CD14-positive monocyte (primary cell): ENCODE measurements at regions not wholly inside any gene's neighbourhood (a gene's known extent, or its start where the extent isn't known, plus 50 kb on each side); places are given as distances from the start of the nearest gene placed in this dataset.

Experiments used
- DNase-seq, 3 donors: peaks; one replicate each; pipeline ENCODE4 v3.0.0-alpha.2; 2011 to 2022
- H2AFZ ChIP-seq: 2 replicates; pipeline ENCODE4 v1.6.0; 2012; ENCODE audit warnings: mild to moderate bottlenecking, low read depth, low read length, inconsistent platforms; ENCODE audit not compliant: insufficient read depth, poor library complexity, severe bottlenecking
- H3K27ac ChIP-seq, 2 donors: 1 replicate in 1 of 2; 2 replicates in 1 of 2; pipeline ENCODE4 v1.5.1; 2012 to 2013; ENCODE audit warnings: low read length in 2 of 2, control low read depth in 1 of 2, inconsistent platforms in 1 of 2, low read depth in 1 of 2, mild to moderate bottlenecking in 1 of 2
- H3K27me3 ChIP-seq, 2 donors: one replicate each; pipeline versions ENCODE4 v1.6.0 to v1.6.1; 2011 to 2013; ENCODE audit warnings: low read length in 2 of 2; ENCODE audit not compliant: control insufficient read depth in 2 of 2, insufficient read depth in 2 of 2
- H3K36me3 ChIP-seq, 2 donors: replicated peaks in 1 of 2; 1 replicate in 1 of 2; 2 replicates in 1 of 2; pipeline versions ENCODE4 v1.5.1 to v1.6.1; 2012 to 2013; ENCODE audit warnings: low read length in 2 of 2, control low read depth in 1 of 2, inconsistent platforms in 1 of 2, mild to moderate bottlenecking in 1 of 2; ENCODE audit not compliant: insufficient read depth in 2 of 2, control insufficient read depth in 1 of 2
- H3K4me1 ChIP-seq, 2 donors: 1 replicate in 1 of 2; 2 replicates in 1 of 2; pipeline versions ENCODE4 v1.5.1 to v1.6.1; 2012 to 2013; ENCODE audit warnings: low read length in 2 of 2, control low read depth in 1 of 2, inconsistent platforms in 1 of 2, mild to moderate bottlenecking in 1 of 2, moderate library complexity in 1 of 2; ENCODE audit not compliant: insufficient read depth in 2 of 2, control insufficient read depth in 1 of 2
- H3K4me2 ChIP-seq: replicated peaks from 2 replicates; pipeline ENCODE3; 2012; ENCODE audit warnings: low read length, moderate library complexity, mild to moderate bottlenecking; ENCODE audit not compliant: poor library complexity, severe bottlenecking; ENCODE audit errors: extremely low read depth
- H3K4me3 ChIP-seq, 3 experiments: fragments of 200-600 bp in 1 of 3; sonication (generic) in 1 of 3; replicated peaks in 1 of 3; 1 replicate in 2 of 3; 2 replicates in 1 of 3; pipeline ENCODE4 v1.5.1; 2011 to 2013; ENCODE audit warnings: low read length in 3 of 3, mild to moderate bottlenecking in 3 of 3, control low read depth in 2 of 3, low read depth in 2 of 3, inconsistent platforms in 1 of 3, moderate library complexity in 1 of 3
- H3K79me2 ChIP-seq: 2 replicates; pipeline ENCODE4 v1.6.0; 2012; ENCODE audit warnings: mild to moderate bottlenecking, control low read depth, inconsistent platforms, low read length, moderate library complexity; ENCODE audit not compliant: insufficient read depth
- H3K9ac ChIP-seq: 2 replicates; pipeline ENCODE4 v1.6.0; 2017; ENCODE audit warnings: low read length, mild to moderate bottlenecking; ENCODE audit not compliant: insufficient read depth, poor library complexity, severe bottlenecking
- H3K9me3 ChIP-seq, 2 donors: replicated peaks in 1 of 2; 1 replicate in 1 of 2; 2 replicates in 1 of 2; pipeline versions ENCODE4 v1.5.1 to v1.6.1; 2012 to 2013; ENCODE audit warnings: low read length in 2 of 2, control low read depth in 1 of 2; ENCODE audit not compliant: control insufficient read depth in 1 of 2, insufficient read depth in 1 of 2
- H4K20me1 ChIP-seq: 2 replicates; pipeline ENCODE4 v1.6.0; 2012; ENCODE audit warnings: mild to moderate bottlenecking, low read length, control low read depth, moderate library complexity; ENCODE audit not compliant: insufficient read depth
- H3K27ac Mint-ChIP-seq, 7 donors: one replicate each; pipeline ENCODE4 v1.8.0; 2020; ENCODE audit warnings: mild to moderate bottlenecking in 7 of 7, mixed read lengths in 7 of 7, moderate library complexity in 6 of 7, inconsistent platforms in 2 of 7
- H3K27me3 Mint-ChIP-seq, 3 donors: one replicate each; pipeline ENCODE4 v1.8.0; 2021 to 2022; ENCODE audit warnings: low read depth in 3 of 3, mild to moderate bottlenecking in 3 of 3, mixed read lengths in 3 of 3, moderate library complexity in 3 of 3, inconsistent platforms in 1 of 3
- H3K36me3 Mint-ChIP-seq, 2 donors: one replicate each; pipeline ENCODE4 v1.8.0; 2020; ENCODE audit warnings: mixed read lengths in 2 of 2, inconsistent platforms in 1 of 2, mild to moderate bottlenecking in 1 of 2
- H3K4me1 Mint-ChIP-seq: one replicate; pipeline ENCODE4 v1.8.0; 2020; ENCODE audit warnings: mild to moderate bottlenecking, mixed read lengths
- H3K4me3 Mint-ChIP-seq, 2 donors: one replicate each; pipeline ENCODE4 v1.8.0; 2020; ENCODE audit warnings: mild to moderate bottlenecking in 2 of 2, mixed read lengths in 2 of 2, moderate library complexity in 1 of 2
- H3K9me3 Mint-ChIP-seq, 7 donors: one replicate each; pipeline ENCODE4 v1.8.0; 2020 to 2022; ENCODE audit warnings: mixed read lengths in 7 of 7, mild to moderate bottlenecking in 6 of 7, moderate library complexity in 6 of 7, inconsistent platforms in 2 of 7
- CTCF ChIP-seq: fragments of 200-600 bp; IDR thresholded peaks from one replicate; pipeline ENCODE4 v1.8.0; 2022; ENCODE audit warnings: antibody characterized with exemption, mild to moderate bottlenecking
- WGBS: methylation state at CpG from one replicate; pipeline ENCODE4 v1.1.5; 2013; ENCODE audit warnings: missing lambda C conversion rate; ENCODE audit not compliant: insufficient coverage; 5-methylcytosine and 5-hydroxymethylcytosine counted together
- intact Hi-C, 2 donors: fragments of 100-400 bp; cut with micrococcal nuclease; formaldehyde crosslinking; loops; one replicate each; pipeline versions ENCODE4 v1.15.0 to v1.15.1; 2023

GRCh38 chr12:127722611-127723010 is 544.4 kb upstream of the TMEM132C start:
- Histone ChIP-seq H3K27me3 (no peaks in the 10 kb centered on the region), H3K36me3 (no peaks in the 10 kb centered on the region), H3K9me3 (no peaks in the 10 kb centered on the region), H3K27ac (no peak overlapping the region), H3K4me3 (no peak overlapping the region), H3K4me2 (no peak overlapping the region), H2AFZ (no peak overlapping the region), H3K4me1 (no peaks in the 10 kb centered on the region), H3K9ac (no peak overlapping the region), H4K20me1 (no peaks in the 10 kb centered on the region), H3K79me2 (no peaks in the 10 kb centered on the region)
- H3K9me3 Mint-ChIP-seq = peaks cover 0 to 10% (median 6%) of the 10 kb centered on the region in 7 donors
- H3K27me3 Mint-ChIP-seq = no peaks in the 10 kb centered on the region
- H3K4me1 Mint-ChIP-seq = no peaks in the 10 kb centered on the region
- no peak for TF ChIP-seq CTCF
- H3K27ac Mint-ChIP-seq = no peak overlapping the region
- intact Hi-C loops = no loop called here
- no peak overlapping the region for H3K4me3 Mint-ChIP-seq
- WGBS = 84% methylated on average over 4 of the region's 5 CpGs
- no peak for DNase-seq
- no peaks in the 10 kb centered on the region for H3K36me3 Mint-ChIP-seq

GRCh38 chr12:127723251-127723650 is 543.7 kb upstream of the TMEM132C start:
- TF ChIP-seq CTCF = no peak
- Histone ChIP-seq H2AFZ (no peak overlapping the region), H4K20me1 (no peaks in the 10 kb centered on the region), H3K4me1 (no peaks in the 10 kb centered on the region), H3K36me3 (no peaks in the 10 kb centered on the region), H3K4me3 (no peak overlapping the region), H3K4me2 (no peak overlapping the region), H3K27me3 (no peaks in the 10 kb centered on the region), H3K9me3 (no peaks in the 10 kb centered on the region), H3K79me2 (no peaks in the 10 kb centered on the region), H3K9ac (no peak overlapping the region), H3K27ac (no peak overlapping the region)
- no peak overlapping the region for H3K4me3 Mint-ChIP-seq
- no peak for DNase-seq
- 81% methylated on average over 2 of the region's 4 CpGs for WGBS
- H3K27ac Mint-ChIP-seq = no peak overlapping the region
- peaks cover 0 to 10% (median 6%) of the 10 kb centered on the region in 7 donors for H3K9me3 Mint-ChIP-seq
- H3K36me3 Mint-ChIP-seq = no peaks in the 10 kb centered on the region
- intact Hi-C loops = no loop called here
- H3K27me3 Mint-ChIP-seq = no peaks in the 10 kb centered on the region
- H3K4me1 Mint-ChIP-seq = no peaks in the 10 kb centered on the region
